ENCODE measurements at regions not wholly inside any gene's neighbourhood (a gene's known extent, or its start where the extent isn't known, plus 50 kb on each side); places are given as distances from the start of the nearest gene placed in this dataset.

- no peaks in the 10 kb centered on the region for H3K79me2 ChIP-seq (ENCODE audit: insufficient read depth, low read length)
- no peak for TF ChIP-seq CTCF (IDR thresholded peaks at IDR 0.05)
- no peaks in the 10 kb centered on the region for H3K4me1 ChIP-seq (ENCODE audit: control insufficient read depth in 1 of 2, insufficient read depth in 2 of 2, low read length in 2 of 2)
- no peaks in the 10 kb centered on the region for H3K9me3 ChIP-seq (replicated peaks in 1 of 2; ENCODE audit: control insufficient read depth in 1 of 2, insufficient read depth in 1 of 2, low read length in 2 of 2)
- no peaks in the 10 kb centered on the region for H3K36me3 ChIP-seq (replicated peaks in 1 of 2; ENCODE audit: control insufficient read depth in 1 of 2, insufficient read depth in 2 of 2, low read length in 2 of 2)
- Mint-ChIP-seq H3K4me3 (no peak overlapping the region), H3K36me3 (no peaks in the 10 kb centered on the region), H3K9me3 (peaks cover 0 to 2% (median 0%) of the 10 kb centered on the region in 7 donors), H3K4me1 (no peaks in the 10 kb centered on the region), H3K27me3 (ENCODE audit: low read depth in 3 of 3) (peaks cover 0 to 2% (median 0%) of the 10 kb centered on the region in 3 donors), H3K27ac (no peak overlapping the region)
- intact Hi-C loops (cut with micrococcal nuclease) = no loop called here
- no peak overlapping the region for H3K4me3 ChIP-seq (replicated peaks in 1 of 3; ENCODE audit: low read depth in 2 of 3, low read length in 3 of 3)
- H2AFZ ChIP-seq (ENCODE audit: insufficient read depth, low read depth, low read length, poor library complexity, severe bottlenecking) = no peak overlapping the region
- H3K27me3 ChIP-seq (ENCODE audit: control insufficient read depth in 2 of 2, insufficient read depth in 2 of 2, low read length in 2 of 2) = no peaks in the 10 kb centered on the region
- H4K20me1 ChIP-seq (ENCODE audit: insufficient read depth, low read length) = no peaks in the 10 kb centered on the region
- H3K27ac ChIP-seq (ENCODE audit: low read depth in 1 of 2, low read length in 2 of 2) = no peak overlapping the region
- no peak overlapping the region for H3K9ac ChIP-seq (ENCODE audit: insufficient read depth, low read length, poor library complexity, severe bottlenecking)
- DNase-seq = no peak
- no CpG with 5 or more reads among the region's 1 CpG for WGBS (ENCODE audit: insufficient coverage)
- H3K4me2 ChIP-seq (replicated peaks; ENCODE audit: extremely low read depth, low read length, poor library complexity, severe bottlenecking) = no peak overlapping the region
These were observed 839.4 kb upstream of the ADGRL4 start for GRCh38 chr1:79845936-79846335.

- H2AFZ ChIP-seq (ENCODE audit: insufficient read depth, low read depth, low read length, poor library complexity, severe bottlenecking) = no peak overlapping the region
- no peak overlapping the region for H3K27ac Mint-ChIP-seq
- H3K79me2 ChIP-seq (ENCODE audit: insufficient read depth, low read length) = no peaks in the 10 kb centered on the region
- H3K27me3 ChIP-seq (ENCODE audit: control insufficient read depth in 2 of 2, insufficient read depth in 2 of 2, low read length in 2 of 2) = no peaks in the 10 kb centered on the region
- no peak for TF ChIP-seq CTCF (IDR thresholded peaks at IDR 0.05)
- H3K4me1 ChIP-seq (ENCODE audit: control insufficient read depth in 1 of 2, insufficient read depth in 2 of 2, low read length in 2 of 2) = no peaks in the 10 kb centered on the region
- WGBS (ENCODE audit: insufficient coverage) = no CpG with 5 or more reads among the region's 4 CpGs
- H3K4me3 Mint-ChIP-seq = no peak overlapping the region
- no peaks in the 10 kb centered on the region for H3K9me3 ChIP-seq (replicated peaks in 1 of 2; ENCODE audit: control insufficient read depth in 1 of 2, insufficient read depth in 1 of 2, low read length in 2 of 2)
- intact Hi-C loops (cut with micrococcal nuclease) = no loop called here
- no peaks in the 10 kb centered on the region for H3K4me1 Mint-ChIP-seq
- H3K27me3 Mint-ChIP-seq (ENCODE audit: low read depth in 3 of 3) = peaks cover 0 to 2% (median 0%) of the 10 kb centered on the region in 3 donors
- no peak for DNase-seq
- no peak overlapping the region for H3K9ac ChIP-seq (ENCODE audit: insufficient read depth, low read length, poor library complexity, severe bottlenecking)
- no peaks in the 10 kb centered on the region for H4K20me1 ChIP-seq (ENCODE audit: insufficient read depth, low read length)
- peaks cover 0 to 4% (median 0%) of the 10 kb centered on the region in 7 donors for H3K9me3 Mint-ChIP-seq
- H3K36me3 Mint-ChIP-seq = no peaks in the 10 kb centered on the region
- no peak overlapping the region for H3K27ac ChIP-seq (ENCODE audit: low read depth in 1 of 2, low read length in 2 of 2)
- H3K36me3 ChIP-seq (replicated peaks in 1 of 2; ENCODE audit: control insufficient read depth in 1 of 2, insufficient read depth in 2 of 2, low read length in 2 of 2) = no peaks in the 10 kb centered on the region
- no peak overlapping the region for H3K4me2 ChIP-seq (replicated peaks; ENCODE audit: extremely low read depth, low read length, poor library complexity, severe bottlenecking)
- no peak overlapping the region for H3K4me3 ChIP-seq (replicated peaks in 1 of 3; ENCODE audit: low read depth in 2 of 3, low read length in 3 of 3)
These were observed 836.3 kb upstream of the ADGRL4 start for GRCh38 chr1:79842811-79843210.
